DND-41 (cell line): ENCODE measurements at regions not wholly inside any gene's neighbourhood (a gene's known extent, or its start where the extent isn't known, plus 50 kb on each side); places are given as distances from the start of the nearest gene placed in this dataset.
A peak's percentile ranks its signal among the peaks of the same experiment; 100 is the strongest.

Experiments used
- ATAC-seq: fragments of 200-7000 bp; cut with Tn5 transposase; 3 replicates; pipeline ENCODE4 v1.9.1; 2021; ENCODE audit warnings: low read depth; ENCODE audit not compliant: insufficient read depth
- DNase-seq: peaks from one replicate; pipeline ENCODE4 v3.0.0-alpha.2; 2020
- H2AFZ ChIP-seq: 2 replicates; pipeline ENCODE4 v1.6.0; 2012; ENCODE audit warnings: low read depth, low read length
- H3K27ac ChIP-seq: 2 replicates; pipeline ENCODE4 v1.5.1; 2012; ENCODE audit warnings: low read length, inconsistent platforms
- H3K27me3 ChIP-seq: fragments of 200-600 bp; sonication (generic); 2 replicates; pipeline ENCODE4 v1.6.0; 2012; ENCODE audit warnings: low read length, mild to moderate bottlenecking, inconsistent platforms; ENCODE audit not compliant: insufficient read depth, poor library complexity
- H3K36me3 ChIP-seq: 2 replicates; pipeline ENCODE4 v1.5.1; 2012; ENCODE audit warnings: low read length, inconsistent platforms; ENCODE audit not compliant: insufficient read depth
- H3K4me1 ChIP-seq: 2 replicates; pipeline ENCODE4 v1.5.1; 2012; ENCODE audit warnings: mild to moderate bottlenecking, low read length; ENCODE audit not compliant: insufficient read depth
- H3K4me2 ChIP-seq: 2 replicates; pipeline ENCODE4 v1.6.0; 2012; ENCODE audit warnings: mild to moderate bottlenecking, moderate library complexity, low read length, inconsistent platforms; ENCODE audit not compliant: insufficient read depth
- H3K4me3 ChIP-seq, 2 experiments: fragments of 200-600 bp in 1 of 2; shearing (Covaris generic) in 1 of 2; 2 replicates each; pipeline ENCODE4 v1.5.1; 2012 to 2016; ENCODE audit warnings: inconsistent platforms in 2 of 2, low read length in 2 of 2, mild to moderate bottlenecking in 2 of 2, low read depth in 1 of 2, moderate library complexity in 1 of 2
- H3K79me2 ChIP-seq: 2 replicates; pipeline ENCODE4 v1.6.0; 2012; ENCODE audit warnings: low read length, inconsistent platforms; ENCODE audit not compliant: insufficient read depth
- H3K9ac ChIP-seq: 2 replicates; pipeline ENCODE4 v1.6.0; 2012; ENCODE audit warnings: low read depth, mild to moderate bottlenecking, inconsistent platforms, low read length, moderate library complexity
- H3K9me3 ChIP-seq: 2 replicates; pipeline ENCODE4 v1.5.1; 2012; ENCODE audit warnings: low read length, moderate library complexity, mild to moderate bottlenecking, inconsistent platforms; ENCODE audit not compliant: insufficient read depth, severe bottlenecking
- H4K20me1 ChIP-seq: 2 replicates; pipeline ENCODE4 v1.6.0; 2012; ENCODE audit warnings: low read length; ENCODE audit not compliant: insufficient read depth
- CTCF ChIP-seq: IDR thresholded peaks from 2 replicates; pipeline ENCODE4 v1.5.1; 2012; ENCODE audit warnings: borderline replicate concordance, low read length, moderate library complexity, mild to moderate bottlenecking; ENCODE audit not compliant: poor library complexity, severe bottlenecking; ENCODE audit errors: extremely low read depth
- EZH2 ChIP-seq: IDR thresholded peaks from 3 replicates; pipeline ENCODE4 v1.6.1; 2012; ENCODE audit warnings: borderline replicate concordance, low read depth, mild to moderate bottlenecking, moderate library complexity, low read length, inconsistent platforms; ENCODE audit not compliant: severe bottlenecking

- H3K27me3 ChIP-seq: no peaks in the 10 kb centered on the region
- peak overlapping the region; percentile 13 for H3K27ac ChIP-seq
- H2AFZ ChIP-seq: no peak overlapping the region
- TF ChIP-seq EZH2 (no peak), CTCF (no peak)
- H4K20me1 ChIP-seq: no peaks in the 10 kb centered on the region
- H3K79me2 ChIP-seq: no peaks in the 10 kb centered on the region
- H3K9me3 ChIP-seq: no peaks in the 10 kb centered on the region
- H3K9ac ChIP-seq: no peak overlapping the region
- DNase-seq: peak; percentile 47
- ATAC-seq: 0 out of 3 replicates have a peak, but pooled peaks have one; percentile 30
- H3K4me1 ChIP-seq: peaks cover 11% of the 10 kb centered on the region
- H3K4me2 ChIP-seq: no peak overlapping the region
- H3K4me3 ChIP-seq: no peak overlapping the region
- H3K36me3 ChIP-seq: no peaks in the 10 kb centered on the region
Measured at GRCh38 chr2:43073401-43073825, 153.0 kb downstream of the ZFP36L2 start.

- H4K20me1 ChIP-seq: no peaks in the 10 kb centered on the region
- H2AFZ ChIP-seq: no peak overlapping the region
- DNase-seq (no peak), ATAC-seq (no peak)
- H3K4me3 ChIP-seq: no peak overlapping the region
- no peaks in the 10 kb centered on the region for H3K27me3 ChIP-seq
- peaks cover 11% of the 10 kb centered on the region for H3K4me1 ChIP-seq
- H3K79me2 ChIP-seq: no peaks in the 10 kb centered on the region
- H3K9me3 ChIP-seq: no peaks in the 10 kb centered on the region
- H3K4me2 ChIP-seq: no peak overlapping the region
- TF ChIP-seq EZH2: no peak
- no peak for TF ChIP-seq CTCF
- H3K9ac ChIP-seq: no peak overlapping the region
- H3K27ac ChIP-seq: peak overlapping the region; percentile 35; the same call in 1 of the 2 replicates
- H3K36me3 ChIP-seq: no peaks in the 10 kb centered on the region
Measured at GRCh38 chr2:43071599-43072550, 154.5 kb downstream of the ZFP36L2 start.

- Histone ChIP-seq H3K4me1 (peaks cover 18% of the 10 kb centered on the region), H3K4me2 (no peak overlapping the region), H3K27me3 (no peaks in the 10 kb centered on the region), H3K9ac (no peak overlapping the region), H3K9me3 (no peaks in the 10 kb centered on the region), H2AFZ (no peak overlapping the region), H3K79me2 (no peaks in the 10 kb centered on the region), H3K36me3 (no peaks in the 10 kb centered on the region), H3K27ac (0 out of 2 replicates have a peak overlapping the region, but pooled peaks have one; percentile 14), H4K20me1 (no peaks in the 10 kb centered on the region), H3K4me3 (no peak overlapping the region)
- TF ChIP-seq CTCF (no peak), EZH2 (no peak)
- no peak for DNase-seq
- no peak for ATAC-seq
Measured at GRCh38 chr2:43070676-43071502, 155.5 kb downstream of the ZFP36L2 start.
